NCI-H1694 (cell line): ENCODE measurements at regions not wholly inside any gene's neighbourhood (a gene's known extent, or its start where the extent isn't known, plus 50 kb on each side); places are given as distances from the start of the nearest gene placed in this dataset.

ENCODE experiments used
- DNase-seq: peaks from one replicate; lab custom pipeline; 2025; lab: John Stamatoyannopoulos, UW

- DNase-seq: no peak
Observed at GRCh38 chr18:28406533-28406932, 229.6 kb upstream of the CDH2 start.

- no peak for DNase-seq
Observed at GRCh38 chr18:28404694-28405093, 227.8 kb upstream of the CDH2 start.

- DNase-seq: no peak
Observed at GRCh38 chr18:28399781-28400362, 222.9 kb upstream of the CDH2 start.

GRCh38 chr18:28398471-28398870 lies 221.5 kb upstream of the CDH2 start:
- no peak for DNase-seq

GRCh38 chr18:28390022-28390421 lies 213.1 kb upstream of the CDH2 start:
- no peak for DNase-seq

GRCh38 chr18:28382215-28382879 lies 205.4 kb upstream of the CDH2 start:
- no peak for DNase-seq

GRCh38 chr18:28372186-28372585 lies 195.3 kb upstream of the CDH2 start:
- no peak for DNase-seq

GRCh38 chr18:28366676-28367075 lies 189.7 kb upstream of the CDH2 start:
- DNase-seq: no peak

GRCh38 chr18:28365411-28365831 lies 188.5 kb upstream of the CDH2 start:
- DNase-seq: no peak

- no peak for DNase-seq
Observed at GRCh38 chr18:28363124-28363523, 186.2 kb upstream of the CDH2 start.

GRCh38 chr18:28359176-28359575 lies 182.2 kb upstream of the CDH2 start:
- no peak for DNase-seq

GRCh38 chr18:28357766-28358401 lies 181.0 kb upstream of the CDH2 start:
- no peak for DNase-seq

- DNase-seq: no peak
Observed at GRCh38 chr18:28350821-28351220, 173.9 kb upstream of the CDH2 start.

GRCh38 chr18:28342231-28342630 lies 165.3 kb upstream of the CDH2 start:
- no peak for DNase-seq

- no peak for DNase-seq
Observed at GRCh38 chr18:28338316-28338715, 161.4 kb upstream of the CDH2 start.

GRCh38 chr18:28334516-28334915 lies 157.6 kb upstream of the CDH2 start:
- DNase-seq: no peak

- DNase-seq: no peak
Observed at GRCh38 chr18:28332071-28332470, 155.1 kb upstream of the CDH2 start.

- no peak for DNase-seq
Observed at GRCh38 chr18:28331551-28331950, 154.6 kb upstream of the CDH2 start.

GRCh38 chr18:28313602-28314001 lies 136.7 kb upstream of the CDH2 start:
- DNase-seq: no peak

- DNase-seq: no peak
Observed at GRCh38 chr18:28288784-28289183, 111.9 kb upstream of the CDH2 start.

GRCh38 chr18:28287146-28287545 lies 110.2 kb upstream of the CDH2 start:
- DNase-seq: no peak

GRCh38 chr18:28284132-28284531 lies 107.2 kb upstream of the CDH2 start:
- no peak for DNase-seq

- DNase-seq: no peak
Observed at GRCh38 chr18:28281400-28281799, 104.5 kb upstream of the CDH2 start.

- no peak for DNase-seq
Observed at GRCh38 chr18:28269750-28270149, 92.8 kb upstream of the CDH2 start.
